HG02938 (cell line): ENCODE measurements at regions not wholly inside any gene's neighbourhood (a gene's known extent, or its start where the extent isn't known, plus 50 kb on each side); places are given as distances from the start of the nearest gene placed in this dataset.
"Not testable (repeated sequence)": the region's sequence is repeated elsewhere in the genome, so short reads cannot be mapped to it uniquely, and the experiment has no call there.

Source experiments
- ATAC-seq: cut with Tn5 transposase; IDR thresholded peaks from one replicate; pipeline ENCODE4 v1.9.1; 2021; ENCODE audit warnings: mild to moderate bottlenecking, moderate library complexity; ENCODE audit not compliant: unreplicated experiment

DNA sequence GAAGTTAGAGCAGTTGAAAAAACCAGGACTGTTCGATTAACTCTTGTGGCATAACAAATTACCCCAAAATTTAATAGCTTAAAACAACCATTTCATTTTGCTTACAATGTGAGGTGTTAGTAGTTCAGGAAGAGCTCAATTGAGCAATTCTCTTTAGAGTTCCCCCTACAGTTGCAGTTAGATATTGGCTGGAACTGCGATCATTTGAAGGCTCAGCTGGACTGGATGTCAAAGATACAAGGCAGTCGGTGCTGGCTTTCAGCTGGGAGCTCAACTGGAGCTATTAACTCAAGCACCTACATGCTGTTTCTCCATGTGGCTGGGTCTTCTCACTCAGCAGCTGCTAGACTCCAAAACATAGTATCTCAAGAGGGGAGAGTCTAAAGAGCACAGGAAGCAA, 96.0 kb upstream of the LOC128125822 start:
- ATAC-seq = no peak

DNA sequence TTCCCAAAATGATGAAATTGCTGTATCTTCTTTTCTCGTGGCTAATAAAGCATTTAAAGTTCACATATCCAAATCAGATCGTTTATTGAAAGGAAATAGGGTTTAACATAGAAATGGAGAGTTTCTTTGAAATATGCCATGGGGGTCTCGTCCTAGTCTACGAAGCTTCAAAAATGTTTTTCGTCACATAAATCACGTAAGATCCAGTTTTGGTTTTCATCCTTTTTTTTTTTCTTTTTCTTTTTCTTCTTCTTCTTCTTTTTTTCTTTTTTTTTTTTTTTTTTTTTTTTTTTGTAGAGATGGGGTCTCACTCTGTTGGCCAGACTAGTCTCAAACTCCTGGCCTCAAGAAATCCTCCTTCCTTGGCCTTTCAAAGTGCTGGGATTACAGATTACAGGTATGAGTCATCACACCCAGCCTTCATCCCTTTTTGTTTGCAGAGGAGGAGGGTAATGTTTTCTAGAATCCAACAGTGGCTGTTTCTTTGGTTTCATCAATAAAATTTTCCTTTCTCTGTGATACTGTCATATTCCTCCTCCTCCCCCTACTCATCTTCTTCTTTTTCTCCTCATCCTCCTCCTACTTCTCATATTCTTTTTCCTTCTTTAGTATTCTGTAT, 94.7 kb upstream of the LOC128125822 start:
- ATAC-seq = no peak

DNA sequence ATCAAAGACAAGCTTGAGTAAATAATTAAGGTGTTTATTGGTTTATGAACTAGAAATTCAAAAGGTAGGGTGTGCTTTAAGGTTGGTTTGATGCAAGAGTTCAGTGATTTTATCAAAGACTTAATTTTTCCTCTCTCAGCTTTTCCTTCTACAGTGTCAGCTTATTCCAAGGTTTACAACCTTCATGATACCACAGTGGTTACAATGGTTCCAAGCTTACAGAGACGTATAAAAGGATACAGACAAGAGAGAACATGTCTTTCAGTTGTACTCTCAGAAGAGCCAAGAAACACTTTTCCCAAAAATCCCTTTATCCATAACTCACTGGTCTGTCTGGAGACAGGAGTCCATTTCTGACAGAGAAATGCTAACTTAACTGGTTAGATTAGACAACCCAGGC, 93.5 kb upstream of the LOC128125822 start:
- ATAC-seq = no peak

DNA sequence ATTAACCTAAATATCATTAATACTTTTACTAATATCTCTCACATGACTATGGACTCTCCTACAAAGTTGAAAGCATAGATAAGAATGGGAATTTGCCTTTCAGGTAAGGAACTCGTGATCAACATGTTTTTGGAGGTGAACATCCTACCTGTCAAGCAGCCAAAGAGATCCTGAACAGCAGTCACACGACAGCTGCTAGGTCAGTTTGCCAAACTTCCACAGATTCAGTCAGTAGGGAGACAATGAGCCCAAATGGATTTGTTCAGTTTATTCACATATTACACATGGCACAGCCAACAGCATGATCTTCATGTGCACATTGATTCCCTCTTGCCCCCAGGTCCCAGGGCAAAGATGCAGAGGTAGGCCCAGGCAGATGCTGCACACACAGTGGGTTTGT, 86.1 kb upstream of the LOC128125822 start:
- ATAC-seq = no peak

DNA sequence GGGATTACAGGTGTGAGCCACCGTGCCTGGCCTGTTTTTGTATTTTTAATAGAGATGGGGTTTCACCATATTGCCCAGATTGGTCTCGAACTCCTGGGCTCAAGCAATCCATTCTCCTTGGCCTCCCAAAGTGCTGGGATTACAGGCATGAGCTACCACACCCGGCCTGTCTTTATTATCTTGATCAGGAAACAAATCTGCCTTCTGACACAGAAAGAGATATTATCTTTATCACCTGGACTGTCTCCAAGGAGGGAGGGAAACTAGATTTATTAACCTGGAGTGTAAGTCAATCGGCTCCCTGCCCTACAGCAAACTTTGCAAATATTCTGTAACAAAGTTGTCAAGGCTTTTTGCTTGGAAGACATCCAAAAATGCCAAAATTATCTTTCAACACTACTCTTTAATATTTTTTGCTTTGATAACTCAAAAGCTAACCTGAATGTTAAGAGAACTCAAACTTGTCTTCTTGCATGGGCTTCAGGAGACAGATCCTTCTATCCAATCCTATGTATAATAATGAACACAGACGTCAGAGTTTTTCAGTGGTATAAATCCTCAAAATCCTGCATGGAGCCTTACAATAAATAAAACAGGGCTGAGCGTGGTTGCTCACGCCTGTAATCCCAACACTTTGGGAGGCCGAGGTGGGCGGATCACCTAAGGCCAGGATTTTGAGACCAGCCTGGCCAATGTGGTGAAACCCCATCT, 85.0 kb upstream of the LOC128125822 start:
- no peak for ATAC-seq

DNA sequence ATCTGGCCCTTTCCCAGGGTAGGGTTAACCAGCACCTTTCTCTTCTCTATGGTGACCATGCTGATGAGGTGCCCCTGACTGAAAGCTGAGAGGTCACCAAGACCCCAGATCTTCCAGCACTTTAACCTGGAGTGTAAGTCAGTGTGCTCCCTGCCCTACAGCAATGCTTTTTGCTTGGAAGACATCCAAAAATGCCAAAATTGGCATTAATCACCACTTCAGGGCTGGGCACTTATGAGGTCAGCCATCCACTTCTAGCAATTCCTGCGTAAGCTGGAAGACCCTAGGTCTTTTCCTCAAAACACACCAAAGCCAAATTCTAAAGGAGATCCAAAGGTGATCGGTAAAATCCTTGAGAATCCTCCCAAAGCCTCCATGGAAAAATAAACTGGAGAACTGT, 81.2 kb upstream of the LOC128125822 start:
- ATAC-seq = no peak

DNA sequence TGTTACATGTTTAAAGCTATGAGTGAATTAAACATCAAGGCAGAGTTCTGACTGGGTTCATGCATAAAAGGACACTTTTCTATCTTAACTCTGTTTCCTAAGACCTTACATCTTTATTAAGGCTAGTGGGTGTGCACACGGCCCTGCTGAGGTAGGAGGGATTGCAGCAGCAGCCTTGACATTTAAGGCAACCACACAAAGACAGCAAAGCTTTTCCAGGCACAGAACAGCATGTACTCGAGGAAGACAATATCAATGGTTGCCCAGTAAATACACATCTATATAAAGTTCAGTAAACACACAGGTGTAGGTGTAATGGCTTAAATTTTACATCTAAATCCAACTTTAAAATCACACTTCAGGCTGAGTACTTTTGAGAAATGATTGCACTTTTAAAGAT, 79.8 kb upstream of the LOC128125822 start:
- ATAC-seq = no peak

DNA sequence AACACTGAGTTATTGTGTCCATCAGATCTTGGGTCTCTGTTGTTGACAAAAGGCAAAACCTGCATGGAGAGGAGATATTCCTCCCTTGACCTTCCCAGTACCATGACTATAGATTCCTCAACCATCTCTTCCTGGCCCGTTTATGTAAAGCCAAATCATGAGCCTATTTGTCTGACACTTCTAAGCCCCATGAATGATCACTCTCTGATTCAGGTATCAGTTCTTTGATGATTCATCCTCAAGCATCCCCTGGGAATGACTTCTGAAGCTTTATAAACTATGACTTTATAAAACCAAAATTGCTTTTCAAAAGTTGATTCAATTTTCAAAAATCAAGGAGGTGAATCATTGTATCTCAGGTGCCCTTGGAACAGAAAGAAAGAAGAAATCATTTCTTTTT, 78.7 kb upstream of the LOC128125822 start:
- ATAC-seq = no peak

DNA sequence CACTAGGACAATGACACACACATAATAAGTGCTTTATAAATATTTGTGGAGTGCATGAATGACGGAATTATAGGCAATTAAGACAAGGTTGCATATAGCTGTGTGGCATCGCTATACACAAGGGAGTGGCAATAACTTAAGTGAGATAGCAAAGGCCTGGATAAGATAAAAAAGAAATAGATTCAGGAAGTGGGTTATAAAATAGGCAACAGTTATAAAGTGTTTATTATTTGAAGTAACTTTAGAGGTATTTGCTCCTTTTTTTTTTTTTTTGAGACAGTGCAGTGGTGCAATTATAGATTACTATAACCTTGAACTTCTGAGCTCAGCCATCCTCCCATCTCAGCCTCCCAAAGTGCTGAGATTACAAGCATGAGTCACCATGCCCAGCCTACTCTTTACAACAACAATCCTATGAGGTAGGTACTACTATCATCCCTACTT, 75.9 kb upstream of the LOC128125822 start:
- ATAC-seq = no peak

DNA sequence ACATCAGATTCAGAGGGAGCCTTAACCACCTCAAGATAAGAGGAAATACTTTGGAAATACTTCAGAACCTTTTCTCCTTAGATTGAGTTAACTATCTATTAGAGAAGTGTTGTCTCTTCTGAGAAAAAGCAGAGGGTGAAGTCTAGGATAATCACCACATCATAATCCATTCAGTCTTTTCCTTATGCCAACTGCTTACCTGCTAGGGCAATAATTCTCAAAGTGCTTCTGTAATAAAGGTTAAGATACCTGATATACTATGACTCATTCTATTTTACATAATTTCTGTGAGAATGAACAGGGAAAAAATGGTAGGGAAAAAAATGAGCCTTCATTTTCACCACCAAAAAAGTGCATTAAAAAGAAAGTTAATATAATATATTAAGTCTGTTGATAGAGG, 70.1 kb upstream of the LOC128125822 start:
- ATAC-seq = no peak

DNA sequence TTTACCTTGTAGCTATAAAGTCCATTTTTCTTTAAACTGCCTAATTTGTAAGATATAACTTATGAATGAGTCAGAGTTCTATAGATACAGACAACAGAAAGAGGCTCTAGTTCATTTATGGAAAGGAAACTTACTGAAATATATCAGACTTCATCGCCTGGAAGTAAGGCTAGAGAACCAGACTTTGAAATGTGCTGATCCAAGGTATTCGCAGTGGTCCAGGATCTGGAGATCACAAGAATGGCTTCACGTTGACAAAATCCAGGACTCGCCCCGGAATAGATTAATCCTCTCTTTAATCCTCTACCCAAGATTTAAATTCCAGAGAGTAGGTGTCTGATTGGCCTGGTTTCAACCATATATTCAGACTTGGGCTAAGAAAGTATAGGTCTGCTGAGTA, 69.1 kb upstream of the LOC128125822 start:
- ATAC-seq = no peak

DNA sequence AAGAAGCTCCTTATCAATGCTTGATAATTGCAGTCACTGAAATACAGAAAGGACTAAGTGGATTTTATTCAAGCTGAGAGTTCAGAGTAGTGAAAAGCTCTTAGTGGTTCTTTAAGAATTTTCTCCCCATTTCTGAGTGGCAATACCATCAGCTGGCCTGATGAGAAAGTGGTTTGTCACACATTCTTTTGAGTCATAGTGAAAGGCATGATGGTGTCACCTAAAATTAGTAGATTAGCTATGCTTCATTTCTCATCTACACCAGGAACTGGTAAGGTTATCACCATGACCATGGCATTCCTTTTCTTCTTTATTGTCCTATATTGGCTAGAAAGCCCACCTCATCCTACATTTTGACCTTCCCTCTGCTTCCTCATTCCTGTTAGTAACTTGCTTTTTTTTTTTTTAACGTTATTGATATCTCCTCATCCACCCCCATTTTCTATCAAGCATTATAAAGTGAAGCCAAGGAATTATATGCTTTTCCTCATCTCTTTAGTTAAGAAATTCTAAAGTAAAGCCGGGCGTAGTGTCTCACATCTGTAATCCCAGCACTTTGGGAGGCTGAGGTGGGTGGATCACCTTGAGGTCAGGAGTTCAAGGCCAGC, 67.4 kb upstream of the LOC128125822 start:
- ATAC-seq = peak; percentile 99

DNA sequence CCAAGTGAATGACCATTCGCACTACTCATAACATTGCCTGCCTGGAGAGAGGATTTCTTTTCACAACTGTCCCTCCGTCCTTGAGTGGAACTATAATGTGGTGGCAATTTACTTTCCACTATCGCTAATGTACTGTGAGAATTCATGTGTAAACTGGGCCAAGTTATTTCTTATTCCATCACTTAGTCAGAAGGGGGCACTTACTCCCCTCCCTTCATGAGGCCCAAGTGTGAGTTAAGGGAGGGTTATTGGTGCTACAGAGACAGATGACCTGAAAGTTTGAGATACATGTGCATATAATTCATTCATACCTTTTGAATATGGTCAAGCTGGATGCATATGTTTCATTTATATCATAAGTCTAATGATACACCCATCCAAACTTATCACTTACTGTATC, 65.2 kb upstream of the LOC128125822 start:
- no peak for ATAC-seq

DNA sequence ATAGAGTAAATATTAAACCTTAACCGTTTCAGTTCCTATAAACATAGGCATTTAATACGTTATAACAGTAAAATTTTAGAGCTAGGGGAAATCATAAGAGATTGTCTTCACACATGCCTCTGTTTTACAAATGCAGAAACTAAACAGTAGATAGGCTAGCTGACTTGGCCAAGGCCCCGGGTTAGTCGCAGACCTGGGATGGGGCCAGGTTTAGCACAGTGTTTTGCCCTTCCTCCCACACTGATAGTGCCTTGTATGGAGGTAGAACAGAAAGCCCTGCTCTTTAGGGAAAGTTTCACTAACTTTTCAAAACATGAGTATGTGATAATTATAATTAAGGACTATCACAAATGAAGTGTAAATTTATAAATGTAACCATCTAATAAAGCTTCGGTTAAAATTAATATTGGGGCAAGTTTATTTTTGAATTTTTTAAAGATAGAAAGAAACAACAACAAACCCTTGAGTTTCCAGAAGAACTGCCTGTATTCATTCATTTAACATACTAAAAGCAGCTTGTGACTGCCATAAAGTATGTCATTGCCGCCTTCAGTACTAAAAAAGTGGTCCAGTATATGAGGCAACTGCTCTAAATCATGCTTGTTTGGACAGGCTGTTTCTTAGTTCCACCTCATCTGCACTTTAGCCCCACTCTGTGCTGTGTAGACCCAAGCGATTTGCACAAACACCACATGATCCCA, 62.5 kb upstream of the LOC128125822 start:
- no peak for ATAC-seq

DNA sequence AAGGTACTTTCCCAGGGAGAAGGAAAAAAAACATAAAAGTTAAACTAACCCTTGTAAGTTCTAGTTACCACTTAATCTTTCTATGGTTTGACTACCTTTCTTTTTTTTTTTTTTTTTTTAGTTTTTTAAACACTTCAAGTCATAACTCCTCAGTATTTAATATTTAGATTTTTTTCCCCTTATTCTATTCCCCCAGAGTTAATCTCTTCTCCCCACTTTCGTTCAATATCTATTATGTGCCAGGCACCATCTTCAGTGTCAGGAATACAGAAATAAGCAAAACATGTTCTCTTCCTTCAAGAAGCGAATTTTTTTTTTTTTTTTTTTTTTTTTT, 62.0 kb upstream of the LOC128125822 start:
- ATAC-seq = no peak

DNA sequence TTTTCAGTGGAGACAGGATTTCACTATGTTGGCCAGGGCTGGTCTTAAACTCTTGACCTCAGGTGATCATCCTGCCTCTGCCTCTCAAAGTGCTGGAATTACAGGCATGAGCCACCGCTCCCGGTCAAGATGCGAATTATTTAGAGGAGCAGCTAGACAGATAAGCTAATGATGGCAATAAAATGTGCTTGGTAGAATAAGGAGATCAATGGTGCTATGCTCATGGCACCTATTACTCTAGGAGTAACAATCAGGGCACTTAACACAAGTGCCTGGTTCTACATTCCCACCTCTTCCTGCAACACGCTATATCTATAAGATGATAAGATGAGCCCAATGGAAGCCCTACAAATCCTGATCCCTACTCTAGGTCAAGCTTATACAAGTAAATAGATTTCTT, 61.4 kb upstream of the LOC128125822 start:
- no peak for ATAC-seq

DNA sequence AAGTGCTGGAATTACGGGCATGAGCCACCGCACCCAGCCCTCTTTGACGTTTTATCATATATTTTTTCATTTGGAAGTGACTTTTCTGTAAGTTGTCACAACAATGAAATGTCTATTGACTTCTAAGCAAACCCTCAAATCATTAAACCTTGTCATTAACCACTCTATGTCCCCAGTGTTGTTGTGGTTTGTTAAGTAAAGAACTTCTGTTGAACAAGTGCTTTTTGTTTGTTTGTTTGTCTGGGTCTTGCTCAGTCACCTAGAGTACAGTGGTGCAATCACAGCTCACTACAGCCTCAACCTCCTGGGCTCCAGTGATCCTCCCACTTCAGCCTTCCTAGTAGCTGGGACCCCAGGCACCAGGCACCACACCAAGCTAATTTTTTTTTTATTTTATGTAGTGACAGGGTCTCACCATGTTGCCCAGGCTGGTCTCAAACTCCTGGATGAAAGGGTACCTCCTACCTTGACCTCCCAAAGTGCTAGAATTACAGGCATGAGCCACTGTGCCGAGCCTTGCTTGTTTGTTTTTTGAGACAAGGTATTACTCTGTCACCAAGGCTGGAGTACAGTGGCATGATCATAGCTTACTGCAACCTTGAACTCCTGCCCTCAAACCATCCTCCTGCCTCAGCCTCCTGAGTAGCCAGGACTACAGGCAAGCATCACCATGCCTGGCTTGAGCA, 57.6 kb upstream of the LOC128125822 start:
- ATAC-seq = no peak

DNA sequence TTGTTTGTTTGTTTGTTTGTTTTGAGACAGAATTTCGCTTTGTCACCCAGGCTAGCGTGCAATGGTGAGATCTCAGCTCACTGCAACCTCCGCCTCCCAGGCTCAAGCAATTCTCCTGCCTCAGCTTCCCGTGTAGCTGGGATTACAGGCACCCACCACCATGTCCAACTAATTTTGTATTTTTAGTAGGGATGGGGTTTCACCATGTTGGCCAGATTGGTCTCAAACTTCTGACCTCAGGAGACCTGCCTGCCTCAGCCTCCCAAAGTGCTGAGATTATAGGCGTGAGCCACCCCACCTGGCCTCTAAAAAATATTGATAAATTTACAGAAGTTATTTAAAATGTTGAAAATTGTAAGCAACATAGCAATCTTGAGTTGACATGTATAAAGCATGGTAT, 57.1 kb upstream of the LOC128125822 start:
- not testable (repeated sequence) for ATAC-seq

DNA sequence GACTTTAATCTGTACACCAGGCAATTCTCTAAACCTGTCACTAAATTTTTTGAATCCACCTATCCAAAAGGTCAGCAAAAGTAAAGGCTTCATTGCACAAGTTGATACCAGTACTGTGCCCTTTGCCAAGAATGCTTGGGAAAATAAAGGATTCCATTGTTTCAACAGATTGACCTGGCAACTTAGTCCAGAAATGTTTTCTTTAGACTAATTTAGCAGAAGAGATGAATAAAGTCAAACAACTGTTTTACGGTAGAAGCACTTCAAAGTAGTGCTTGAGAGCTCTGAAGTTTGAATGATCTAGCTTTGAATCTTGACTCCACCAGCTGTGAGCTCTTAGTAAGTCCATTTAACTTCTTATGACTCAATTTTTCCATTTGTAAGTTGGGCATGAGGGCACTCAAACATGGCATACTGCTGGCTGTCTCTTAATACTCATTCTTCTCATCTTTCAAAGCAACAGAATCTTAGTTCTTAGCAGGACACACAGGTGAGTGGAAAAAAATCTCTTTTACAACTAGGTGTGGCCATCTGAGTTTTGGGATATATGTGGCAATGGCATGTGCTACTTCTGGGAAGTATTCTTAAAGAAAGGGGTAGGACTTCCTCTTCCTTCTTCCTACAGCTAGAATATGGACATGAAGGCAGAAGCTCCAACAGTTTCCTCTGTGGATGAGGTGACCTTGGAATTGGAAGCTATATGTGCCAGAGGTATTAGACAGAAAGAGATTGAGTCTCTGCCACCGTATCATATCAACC, 55.9 kb upstream of the LOC128125822 start:
- ATAC-seq = no peak

DNA sequence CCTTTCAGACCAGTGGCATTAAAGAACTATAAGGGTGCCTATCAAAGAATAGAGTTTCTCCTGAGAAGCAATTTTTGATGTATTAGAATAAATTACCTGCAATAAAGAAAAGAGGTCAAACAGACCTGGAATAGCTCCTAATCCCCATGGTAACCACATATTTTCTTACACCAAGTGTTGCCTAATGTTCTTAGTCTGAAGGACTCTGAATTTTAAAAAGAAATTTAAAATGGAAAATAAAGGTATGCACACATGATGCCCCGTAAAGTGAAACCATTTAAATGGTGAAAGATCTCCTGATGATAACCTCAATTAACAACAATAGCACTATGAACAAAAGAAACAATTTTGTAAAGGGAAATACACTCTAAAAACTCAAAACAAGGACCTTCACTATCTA, 55.1 kb upstream of the LOC128125822 start:
- ATAC-seq = no peak
